ENCODE measurements at regions not wholly inside any gene's neighbourhood (a gene's known extent, or its start where the extent isn't known, plus 50 kb on each side); places are given as distances from the start of the nearest gene placed in this dataset.

GRCh38 chr4:91681544-91681943, 622.2 kb upstream of the GRID2 start:
- TF ChIP-seq CTCF (IDR thresholded peaks at IDR 0.05) (no peak), POLR2AphosphoS5 (IDR thresholded peaks at IDR 0.05) (no peak)
